ENCODE measurements at regions not wholly inside any gene's neighbourhood (a gene's known extent, or its start where the extent isn't known, plus 50 kb on each side); places are given as distances from the start of the nearest gene placed in this dataset.

DNA sequence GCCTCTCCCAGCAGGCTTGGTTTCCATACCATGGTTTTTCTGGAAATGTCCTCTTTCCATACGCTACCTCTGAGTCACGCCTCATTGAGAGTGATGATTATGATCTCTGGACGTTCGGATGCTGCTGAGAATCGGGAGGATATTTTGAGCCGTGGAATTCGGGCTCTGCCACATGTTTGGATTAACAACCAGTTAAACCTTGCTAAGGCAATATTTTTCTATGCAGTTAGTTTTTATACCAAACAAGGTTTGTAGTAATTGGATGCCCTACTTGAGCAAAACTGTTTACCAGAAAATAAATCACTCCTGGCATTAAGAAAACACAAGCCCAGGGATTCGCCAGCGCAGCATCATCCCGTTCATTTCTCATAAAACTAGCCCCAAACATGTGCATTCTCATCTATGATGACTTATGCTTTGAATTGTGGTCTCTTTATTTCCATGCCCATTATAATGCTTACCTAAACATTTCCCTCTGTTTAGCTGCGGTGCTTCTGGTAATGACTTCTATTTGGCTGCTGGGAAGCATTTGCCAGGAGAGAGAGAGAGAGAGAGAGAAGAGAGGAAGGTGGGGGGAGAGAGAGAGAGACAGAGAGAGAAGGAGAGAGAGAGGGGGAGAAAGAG, 198.9 kb downstream of the CLIC5 start:
- no peak overlapping the region for H3K4me3 ChIP-seq (ENCODE audit: control insufficient read depth, low read depth, low read length)
- DNase-seq (ENCODE audit: low read depth), result no peak
- TF ChIP-seq CTCF (conservative IDR thresholded peaks at IDR 0.05; ENCODE audit: control insufficient read depth, insufficient read depth, low read depth, low read length), result no peak

DNA sequence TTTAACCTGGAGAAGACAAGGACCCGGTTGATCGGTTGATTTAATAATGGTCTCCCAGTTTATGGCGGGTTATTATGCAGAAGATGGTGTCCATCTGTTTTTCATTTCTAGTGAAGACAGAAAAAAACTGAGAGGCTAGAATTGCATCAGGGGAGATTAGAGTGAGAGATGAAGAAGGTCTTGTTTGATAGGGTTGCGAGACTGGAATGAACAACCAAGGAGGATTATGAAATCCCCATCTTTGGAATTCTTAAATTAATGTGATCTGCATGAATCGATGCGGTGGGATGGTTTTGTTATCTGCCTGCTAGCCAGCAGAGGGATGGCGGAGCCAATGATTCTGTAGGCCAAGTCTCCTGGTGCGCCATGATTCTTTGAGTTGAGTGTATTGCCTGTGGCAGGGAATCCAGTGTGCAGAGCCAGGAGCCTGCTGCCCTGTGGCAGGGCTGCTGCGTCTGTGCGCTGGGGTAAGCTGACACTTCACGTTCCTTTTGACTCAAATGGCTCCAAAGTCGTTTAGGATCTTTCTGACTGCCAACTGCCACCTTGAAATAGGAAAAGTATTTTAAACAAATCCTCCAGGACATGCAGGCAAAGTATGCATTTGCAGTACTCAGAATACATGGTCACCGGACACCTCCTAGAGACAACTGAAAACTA, 200.1 kb downstream of the CLIC5 start:
- DNase-seq (ENCODE audit: low read depth), result peak; percentile 36
- no peak overlapping the region for H3K4me3 ChIP-seq (ENCODE audit: control insufficient read depth, low read depth, low read length)
- no peak for TF ChIP-seq CTCF (conservative IDR thresholded peaks at IDR 0.05; ENCODE audit: control insufficient read depth, insufficient read depth, low read depth, low read length)

DNA sequence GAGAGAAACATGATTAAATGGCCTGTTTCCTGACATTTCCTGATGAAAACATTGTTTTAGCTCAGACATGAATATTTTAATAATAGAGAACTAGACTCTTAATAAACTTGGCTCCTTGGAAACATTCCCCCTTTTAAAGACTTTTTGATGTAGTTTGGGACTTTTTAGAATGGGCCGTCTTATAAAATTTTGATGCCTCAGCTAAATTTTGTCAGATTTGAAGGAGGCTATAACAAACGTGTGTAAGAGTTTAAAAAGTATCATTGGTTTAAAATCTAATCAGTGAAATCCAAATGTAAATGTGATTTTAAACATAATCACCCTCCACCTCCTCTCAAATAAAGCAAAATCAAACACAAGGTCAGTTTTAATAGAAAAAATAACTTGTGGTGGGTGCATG, 200.9 kb downstream of the CLIC5 start:
- H3K4me3 ChIP-seq (ENCODE audit: control insufficient read depth, low read depth, low read length), result no peak overlapping the region
- DNase-seq (ENCODE audit: low read depth), result no peak
- no peak for TF ChIP-seq CTCF (conservative IDR thresholded peaks at IDR 0.05; ENCODE audit: control insufficient read depth, insufficient read depth, low read depth, low read length)

DNA sequence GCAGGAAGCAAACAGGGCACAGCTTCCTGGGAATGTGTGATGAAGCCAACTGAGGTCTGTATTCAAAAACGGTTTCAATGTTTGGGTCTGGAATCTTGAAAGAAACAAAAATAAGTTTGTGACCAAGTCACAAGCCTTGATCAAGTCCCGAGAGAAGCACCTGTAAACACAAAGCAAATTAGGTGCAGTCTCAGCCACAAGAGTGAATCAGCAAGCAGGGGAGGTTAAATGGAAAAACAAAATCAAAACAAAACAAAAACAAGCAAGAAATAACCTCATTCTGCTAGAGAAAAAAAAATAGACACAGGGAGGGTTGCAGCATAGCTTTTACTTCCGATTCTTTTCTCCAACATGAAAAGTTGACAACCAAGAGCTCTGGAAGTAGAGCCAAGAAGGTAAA, 201.7 kb downstream of the CLIC5 start:
- no peak for TF ChIP-seq CTCF (conservative IDR thresholded peaks at IDR 0.05; ENCODE audit: control insufficient read depth, insufficient read depth, low read depth, low read length)
- DNase-seq (ENCODE audit: low read depth), result no peak
- H3K4me3 ChIP-seq (ENCODE audit: control insufficient read depth, low read depth, low read length), result no peak overlapping the region

GRCh38 chr6:45812922-45813321, 202.7 kb downstream of the CLIC5 start:
- no peak overlapping the region for H3K4me3 ChIP-seq (ENCODE audit: control insufficient read depth, low read depth, low read length)
- TF ChIP-seq CTCF (conservative IDR thresholded peaks at IDR 0.05; ENCODE audit: control insufficient read depth, insufficient read depth, low read depth, low read length), result no peak
- no peak for DNase-seq (ENCODE audit: low read depth)

DNA sequence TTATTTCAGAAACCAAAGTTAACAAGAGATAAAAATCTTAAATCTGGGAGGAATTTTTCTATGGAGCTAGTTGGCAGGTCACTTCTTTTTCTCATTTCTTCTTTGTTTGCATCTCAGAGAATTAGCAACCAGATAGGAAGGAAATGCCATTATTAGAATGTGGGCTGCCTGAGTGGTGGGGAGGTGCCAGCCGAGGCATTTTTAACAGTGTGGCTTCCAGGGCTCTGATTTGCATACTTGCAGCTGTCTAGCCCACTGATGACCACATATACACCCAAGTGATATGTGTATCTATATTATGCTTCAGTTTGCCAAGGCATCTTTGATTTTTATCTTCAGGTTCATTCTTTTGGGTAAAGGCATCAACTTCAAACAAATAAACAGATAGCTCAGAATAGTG, 206.7 kb downstream of the CLIC5 start:
- H3K4me3 ChIP-seq (ENCODE audit: control insufficient read depth, low read depth, low read length), result no peak overlapping the region
- TF ChIP-seq CTCF (conservative IDR thresholded peaks at IDR 0.05; ENCODE audit: control insufficient read depth, insufficient read depth, low read depth, low read length), result no peak
- no peak for DNase-seq (ENCODE audit: low read depth)
